CD14-positive monocyte (primary cell): ENCODE measurements at regions not wholly inside any gene's neighbourhood (a gene's known extent, or its start where the extent isn't known, plus 50 kb on each side); places are given as distances from the start of the nearest gene placed in this dataset.
A peak's percentile ranks its signal among the peaks of the same experiment; 100 is the strongest.
"Not testable (repeated sequence)": the region's sequence is repeated elsewhere in the genome, so short reads cannot be mapped to it uniquely, and the experiment has no call there.

Experiments
- DNase-seq, 3 donors: peaks; one replicate each; pipeline ENCODE4 v3.0.0-alpha.2; 2011 to 2022
- H2AFZ ChIP-seq: 2 replicates; pipeline ENCODE4 v1.6.0; 2012; ENCODE audit warnings: mild to moderate bottlenecking, low read depth, low read length, inconsistent platforms; ENCODE audit not compliant: insufficient read depth, poor library complexity, severe bottlenecking
- H3K27ac ChIP-seq, 2 donors: 1 replicate in 1 of 2; 2 replicates in 1 of 2; pipeline ENCODE4 v1.5.1; 2012 to 2013; ENCODE audit warnings: low read length in 2 of 2, control low read depth in 1 of 2, inconsistent platforms in 1 of 2, low read depth in 1 of 2, mild to moderate bottlenecking in 1 of 2
- H3K27me3 ChIP-seq, 2 donors: one replicate each; pipeline versions ENCODE4 v1.6.0 to v1.6.1; 2011 to 2013; ENCODE audit warnings: low read length in 2 of 2; ENCODE audit not compliant: control insufficient read depth in 2 of 2, insufficient read depth in 2 of 2
- H3K36me3 ChIP-seq, 2 donors: replicated peaks in 1 of 2; 1 replicate in 1 of 2; 2 replicates in 1 of 2; pipeline versions ENCODE4 v1.5.1 to v1.6.1; 2012 to 2013; ENCODE audit warnings: low read length in 2 of 2, control low read depth in 1 of 2, inconsistent platforms in 1 of 2, mild to moderate bottlenecking in 1 of 2; ENCODE audit not compliant: insufficient read depth in 2 of 2, control insufficient read depth in 1 of 2
- H3K4me1 ChIP-seq, 2 donors: 1 replicate in 1 of 2; 2 replicates in 1 of 2; pipeline versions ENCODE4 v1.5.1 to v1.6.1; 2012 to 2013; ENCODE audit warnings: low read length in 2 of 2, control low read depth in 1 of 2, inconsistent platforms in 1 of 2, mild to moderate bottlenecking in 1 of 2, moderate library complexity in 1 of 2; ENCODE audit not compliant: insufficient read depth in 2 of 2, control insufficient read depth in 1 of 2
- H3K4me2 ChIP-seq: replicated peaks from 2 replicates; pipeline ENCODE3; 2012; ENCODE audit warnings: low read length, moderate library complexity, mild to moderate bottlenecking; ENCODE audit not compliant: poor library complexity, severe bottlenecking; ENCODE audit errors: extremely low read depth
- H3K4me3 ChIP-seq, 3 experiments: fragments of 200-600 bp in 1 of 3; sonication (generic) in 1 of 3; replicated peaks in 1 of 3; 1 replicate in 2 of 3; 2 replicates in 1 of 3; pipeline ENCODE4 v1.5.1; 2011 to 2013; ENCODE audit warnings: low read length in 3 of 3, mild to moderate bottlenecking in 3 of 3, control low read depth in 2 of 3, low read depth in 2 of 3, inconsistent platforms in 1 of 3, moderate library complexity in 1 of 3
- H3K79me2 ChIP-seq: 2 replicates; pipeline ENCODE4 v1.6.0; 2012; ENCODE audit warnings: mild to moderate bottlenecking, control low read depth, inconsistent platforms, low read length, moderate library complexity; ENCODE audit not compliant: insufficient read depth
- H3K9ac ChIP-seq: 2 replicates; pipeline ENCODE4 v1.6.0; 2017; ENCODE audit warnings: low read length, mild to moderate bottlenecking; ENCODE audit not compliant: insufficient read depth, poor library complexity, severe bottlenecking
- H3K9me3 ChIP-seq, 2 donors: replicated peaks in 1 of 2; 1 replicate in 1 of 2; 2 replicates in 1 of 2; pipeline versions ENCODE4 v1.5.1 to v1.6.1; 2012 to 2013; ENCODE audit warnings: low read length in 2 of 2, control low read depth in 1 of 2; ENCODE audit not compliant: control insufficient read depth in 1 of 2, insufficient read depth in 1 of 2
- H4K20me1 ChIP-seq: 2 replicates; pipeline ENCODE4 v1.6.0; 2012; ENCODE audit warnings: mild to moderate bottlenecking, low read length, control low read depth, moderate library complexity; ENCODE audit not compliant: insufficient read depth
- H3K27ac Mint-ChIP-seq, 7 donors: one replicate each; pipeline ENCODE4 v1.8.0; 2020; ENCODE audit warnings: mild to moderate bottlenecking in 7 of 7, mixed read lengths in 7 of 7, moderate library complexity in 6 of 7, inconsistent platforms in 2 of 7
- H3K27me3 Mint-ChIP-seq, 3 donors: one replicate each; pipeline ENCODE4 v1.8.0; 2021 to 2022; ENCODE audit warnings: low read depth in 3 of 3, mild to moderate bottlenecking in 3 of 3, mixed read lengths in 3 of 3, moderate library complexity in 3 of 3, inconsistent platforms in 1 of 3
- H3K36me3 Mint-ChIP-seq, 2 donors: one replicate each; pipeline ENCODE4 v1.8.0; 2020; ENCODE audit warnings: mixed read lengths in 2 of 2, inconsistent platforms in 1 of 2, mild to moderate bottlenecking in 1 of 2
- H3K4me1 Mint-ChIP-seq: one replicate; pipeline ENCODE4 v1.8.0; 2020; ENCODE audit warnings: mild to moderate bottlenecking, mixed read lengths
- H3K4me3 Mint-ChIP-seq, 2 donors: one replicate each; pipeline ENCODE4 v1.8.0; 2020; ENCODE audit warnings: mild to moderate bottlenecking in 2 of 2, mixed read lengths in 2 of 2, moderate library complexity in 1 of 2
- H3K9me3 Mint-ChIP-seq, 7 donors: one replicate each; pipeline ENCODE4 v1.8.0; 2020 to 2022; ENCODE audit warnings: mixed read lengths in 7 of 7, mild to moderate bottlenecking in 6 of 7, moderate library complexity in 6 of 7, inconsistent platforms in 2 of 7
- WGBS: methylation state at CpG from one replicate; pipeline ENCODE4 v1.1.5; 2013; ENCODE audit warnings: missing lambda C conversion rate; ENCODE audit not compliant: insufficient coverage; 5-methylcytosine and 5-hydroxymethylcytosine counted together
- intact Hi-C, 2 donors: fragments of 100-400 bp; cut with micrococcal nuclease; formaldehyde crosslinking; loops; one replicate each; pipeline versions ENCODE4 v1.15.0 to v1.15.1; 2023
- TF ChIP-seq, protein P1 (sequence below): fragments of 200-600 bp; IDR thresholded peaks from one replicate; pipeline ENCODE4 v1.8.0; 2022; ENCODE audit warnings: antibody characterized with exemption, mild to moderate bottlenecking

DNA sequence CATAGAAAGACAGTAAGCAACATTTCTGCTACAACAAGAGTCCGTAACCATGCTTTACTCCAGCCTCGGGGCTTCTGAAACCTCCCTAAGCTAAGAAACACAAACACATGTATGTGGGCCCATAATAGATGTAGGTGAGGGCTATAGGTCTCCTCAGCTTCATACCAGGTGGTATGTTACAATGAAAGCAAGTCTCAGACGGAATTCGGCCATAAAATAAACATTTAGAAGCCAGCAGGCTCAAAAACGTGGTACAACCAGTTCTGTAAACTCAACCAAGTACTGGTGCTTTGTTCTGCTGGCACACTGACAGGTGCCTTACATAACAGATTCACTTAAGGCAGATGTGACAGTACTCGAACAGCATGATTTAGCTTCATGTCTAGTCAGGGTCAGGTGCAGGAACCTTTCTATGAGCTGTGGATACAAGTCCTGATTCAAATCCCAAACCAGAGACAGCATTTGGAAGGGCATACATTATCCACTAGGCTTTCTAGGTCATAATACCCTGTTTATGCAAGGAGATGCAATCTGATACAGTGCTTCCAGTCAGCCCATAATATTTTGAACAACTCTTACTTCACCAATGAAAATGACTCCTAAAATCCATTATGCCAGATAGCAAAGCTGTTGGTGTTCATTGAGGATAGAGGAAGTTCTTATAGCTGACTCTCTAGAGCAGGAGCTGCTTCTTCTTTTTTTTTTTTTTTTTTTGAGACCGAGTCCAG, 113.8 kb upstream of the ENPP6 start:
- Mint-ChIP-seq H3K27ac (peak overlapping the region in 6 of 7 donors; percentile 65 to 98 (median 96)), H3K4me3 (no peak overlapping the region), H3K9me3 (peaks cover 0 to 6% (median 0%) of the 10 kb centered on the region in 7 donors), H3K36me3 (peaks cover 2 to 4% of the 10 kb centered on the region in 2 donors), H3K27me3 (peaks cover 0 to 5% (median 0%) of the 10 kb centered on the region in 3 donors), H3K4me1 (peaks cover 75% of the 10 kb centered on the region)
- Histone ChIP-seq H3K9ac (peak overlapping the region; percentile 58), H3K27ac (peak overlapping the region; percentile 82 to 96), H4K20me1 (no peaks in the 10 kb centered on the region), H3K4me2 (no peak overlapping the region), H3K79me2 (no peaks in the 10 kb centered on the region), H3K4me3 (no peak overlapping the region), H3K27me3 (no peaks in the 10 kb centered on the region), H3K36me3 (no peaks in the 10 kb centered on the region), H3K9me3 (no peaks in the 10 kb centered on the region), H3K4me1 (peaks cover 73 to 80% of the 10 kb centered on the region in 2 donors), H2AFZ (no peak overlapping the region)
- peak; percentile 72 to 82 (median 81) for DNase-seq
- 92% methylated on average over 3 of the region's 7 CpGs for WGBS
- TF ChIP-seq, protein P1, sequence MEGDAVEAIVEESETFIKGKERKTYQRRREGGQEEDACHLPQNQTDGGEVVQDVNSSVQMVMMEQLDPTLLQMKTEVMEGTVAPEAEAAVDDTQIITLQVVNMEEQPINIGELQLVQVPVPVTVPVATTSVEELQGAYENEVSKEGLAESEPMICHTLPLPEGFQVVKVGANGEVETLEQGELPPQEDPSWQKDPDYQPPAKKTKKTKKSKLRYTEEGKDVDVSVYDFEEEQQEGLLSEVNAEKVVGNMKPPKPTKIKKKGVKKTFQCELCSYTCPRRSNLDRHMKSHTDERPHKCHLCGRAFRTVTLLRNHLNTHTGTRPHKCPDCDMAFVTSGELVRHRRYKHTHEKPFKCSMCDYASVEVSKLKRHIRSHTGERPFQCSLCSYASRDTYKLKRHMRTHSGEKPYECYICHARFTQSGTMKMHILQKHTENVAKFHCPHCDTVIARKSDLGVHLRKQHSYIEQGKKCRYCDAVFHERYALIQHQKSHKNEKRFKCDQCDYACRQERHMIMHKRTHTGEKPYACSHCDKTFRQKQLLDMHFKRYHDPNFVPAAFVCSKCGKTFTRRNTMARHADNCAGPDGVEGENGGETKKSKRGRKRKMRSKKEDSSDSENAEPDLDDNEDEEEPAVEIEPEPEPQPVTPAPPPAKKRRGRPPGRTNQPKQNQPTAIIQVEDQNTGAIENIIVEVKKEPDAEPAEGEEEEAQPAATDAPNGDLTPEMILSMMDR = no peak
- intact Hi-C loops = loop anchor here in 1 of 2 donors (2.0 kb wide), 1 partner anchor 15 kb away; no protein-coding TSS in a partner anchor

DNA sequence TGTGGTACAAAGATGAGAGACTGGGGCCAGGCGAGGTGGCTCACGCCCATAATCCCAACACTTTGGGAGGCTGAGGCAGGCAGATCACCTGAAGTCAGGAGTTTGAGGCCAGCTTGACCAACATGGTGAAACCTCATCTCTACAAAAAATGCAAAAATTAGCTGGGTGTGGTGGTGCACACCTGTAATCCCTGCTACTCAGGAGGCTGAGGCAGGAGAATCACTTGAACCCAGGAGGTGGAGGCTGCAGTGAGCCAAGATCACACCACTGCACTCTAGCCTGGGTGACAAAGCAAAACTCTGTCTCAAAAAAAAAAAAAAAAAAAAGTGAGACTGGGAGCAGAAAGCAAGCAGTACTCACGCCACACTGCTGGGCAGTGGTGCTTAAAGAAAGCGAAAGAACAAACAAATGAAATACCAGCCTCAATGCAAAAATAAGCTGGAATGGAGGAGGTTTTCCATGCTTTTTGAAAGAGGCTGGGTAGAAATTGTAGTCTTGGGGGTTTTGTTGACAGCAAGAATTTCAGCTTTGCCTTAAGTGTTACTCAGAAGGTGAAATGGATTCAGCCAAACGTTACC, 112.9 kb upstream of the ENPP6 start:
- peaks cover 72% of the 10 kb centered on the region for H3K4me1 Mint-ChIP-seq
- H3K9me3 ChIP-seq, H3K4me3 ChIP-seq, H3K36me3 ChIP-seq, H3K79me2 ChIP-seq, DNase-seq, H3K9me3 Mint-ChIP-seq, H2AFZ ChIP-seq, H3K4me2 ChIP-seq, H3K27me3 ChIP-seq, H4K20me1 ChIP-seq, H3K36me3 Mint-ChIP-seq, H3K27me3 Mint-ChIP-seq: not testable (repeated sequence)
- intact Hi-C loops = loop anchor here in 1 of 2 donors (2.0 kb wide), 1 partner anchor 16 kb away; no protein-coding TSS in a partner anchor
- peak overlapping the region in 5 of 7 donors; percentile 58 to 98 (median 97) for H3K27ac Mint-ChIP-seq
- Histone ChIP-seq H3K4me1 (peaks cover 72 to 77% of the 10 kb centered on the region in 2 donors), H3K27ac (peak overlapping the region; percentile 82 to 96), H3K9ac (peak overlapping the region; percentile 58)
- WGBS = 100% methylated on average over 2 of the region's 5 CpGs
- peak overlapping the region in 1 of 2 donors; percentile 70 for H3K4me3 Mint-ChIP-seq
